Sigmoid colon (tissue), 4 donors: ENCODE measurements at regions not wholly inside any gene's neighbourhood (a gene's known extent, or its start where the extent isn't known, plus 50 kb on each side); places are given as distances from the start of the nearest gene placed in this dataset.

ENCODE experiments used
- EP300 ChIP-seq, 4 donors: sonication (generic); formaldehyde crosslinking; IDR thresholded peaks; one replicate each; pipeline ENCODE4 v1.6.1; 2017; ENCODE audit warnings: antibody characterized with exemption in 4 of 4
- POLR2A ChIP-seq, 2 donors: fragments of 450-650 bp; IDR thresholded peaks; one replicate each; pipeline ENCODE4 v1.6.1; 2016; ENCODE audit warnings: antibody characterized with exemption in 2 of 2, mild to moderate bottlenecking in 2 of 2, moderate library complexity in 2 of 2
- TF ChIP-seq, protein P1 (sequence below), 4 experiments: fragments of 450-650 bp in 3 of 4; fragments of 200-600 bp in 1 of 4; IDR thresholded peaks; one replicate each; pipeline ENCODE4 v1.5.1; 2016 to 2019; ENCODE audit warnings: antibody characterized with exemption in 4 of 4, mild to moderate bottlenecking in 3 of 4, moderate library complexity in 2 of 4

DNA sequence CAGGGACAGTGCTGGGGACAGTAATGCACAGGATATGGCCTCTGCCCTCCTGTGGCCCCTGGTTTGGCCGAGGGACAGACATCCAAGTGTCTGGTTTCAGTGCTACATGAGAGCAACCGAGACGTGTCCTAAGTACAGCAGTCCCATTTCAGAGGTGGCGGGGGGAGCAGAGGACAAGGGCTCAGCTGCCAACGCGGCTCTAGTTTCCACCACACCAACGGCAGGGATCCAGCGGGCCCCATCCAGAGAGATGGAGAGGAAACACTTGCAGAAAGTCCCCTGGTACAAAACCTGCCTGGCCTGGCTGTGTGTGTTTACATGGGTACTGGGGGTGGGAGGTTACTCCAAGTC, 125.8 kb upstream of the SMURF2 start:
- TF ChIP-seq, protein P1, sequence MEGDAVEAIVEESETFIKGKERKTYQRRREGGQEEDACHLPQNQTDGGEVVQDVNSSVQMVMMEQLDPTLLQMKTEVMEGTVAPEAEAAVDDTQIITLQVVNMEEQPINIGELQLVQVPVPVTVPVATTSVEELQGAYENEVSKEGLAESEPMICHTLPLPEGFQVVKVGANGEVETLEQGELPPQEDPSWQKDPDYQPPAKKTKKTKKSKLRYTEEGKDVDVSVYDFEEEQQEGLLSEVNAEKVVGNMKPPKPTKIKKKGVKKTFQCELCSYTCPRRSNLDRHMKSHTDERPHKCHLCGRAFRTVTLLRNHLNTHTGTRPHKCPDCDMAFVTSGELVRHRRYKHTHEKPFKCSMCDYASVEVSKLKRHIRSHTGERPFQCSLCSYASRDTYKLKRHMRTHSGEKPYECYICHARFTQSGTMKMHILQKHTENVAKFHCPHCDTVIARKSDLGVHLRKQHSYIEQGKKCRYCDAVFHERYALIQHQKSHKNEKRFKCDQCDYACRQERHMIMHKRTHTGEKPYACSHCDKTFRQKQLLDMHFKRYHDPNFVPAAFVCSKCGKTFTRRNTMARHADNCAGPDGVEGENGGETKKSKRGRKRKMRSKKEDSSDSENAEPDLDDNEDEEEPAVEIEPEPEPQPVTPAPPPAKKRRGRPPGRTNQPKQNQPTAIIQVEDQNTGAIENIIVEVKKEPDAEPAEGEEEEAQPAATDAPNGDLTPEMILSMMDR (IDR thresholded peaks at IDR 0.05) = no peak
- TF ChIP-seq EP300 (IDR thresholded peaks at IDR 0.05) (no peak), POLR2A (IDR thresholded peaks at IDR 0.05) (no peak)
